ENCODE measurements at regions not wholly inside any gene's neighbourhood (a gene's known extent, or its start where the extent isn't known, plus 50 kb on each side); places are given as distances from the start of the nearest gene placed in this dataset.

DNA sequence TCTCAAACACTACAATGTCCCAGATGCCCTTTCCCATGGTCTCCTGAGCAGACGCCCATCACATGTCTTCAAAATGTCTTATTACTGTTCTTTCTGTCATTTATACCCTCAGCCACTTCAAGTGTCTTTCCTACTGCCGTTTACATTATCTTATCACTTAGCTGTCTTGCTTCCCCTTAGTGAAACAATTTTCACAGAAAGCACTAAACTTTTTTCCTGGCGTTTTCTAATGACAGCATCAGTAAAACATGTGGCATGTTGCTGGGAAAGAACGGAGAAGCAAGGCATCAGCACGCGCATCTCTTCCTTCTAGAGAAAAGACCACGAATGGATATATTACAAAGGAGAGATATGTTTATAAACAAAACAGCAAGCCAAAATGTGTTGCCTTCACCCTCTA, 189.7 kb upstream of the SLIT2 start:
- FAIRE-seq (no peak), DNase-seq (ENCODE audit: insufficient read length, low spot score) (no peak)

DNA sequence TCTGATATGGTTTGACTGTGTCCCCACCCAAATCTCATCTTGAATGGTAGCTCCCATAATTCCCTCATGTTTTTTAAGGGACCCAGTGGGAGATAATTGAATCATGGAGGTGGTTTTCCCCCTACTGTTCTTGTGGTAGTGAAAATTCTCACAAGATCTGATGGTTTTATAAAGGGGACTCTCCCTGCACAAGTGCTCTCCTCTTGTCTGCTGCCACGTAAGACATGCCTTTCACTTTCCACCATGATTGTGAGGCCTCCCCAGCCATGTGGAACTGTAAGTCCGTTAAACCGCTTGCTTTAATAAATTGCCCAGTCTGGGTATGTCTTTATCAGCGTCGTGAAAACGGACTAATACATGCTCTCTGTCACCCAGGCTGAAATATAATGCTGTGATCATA, 200.9 kb upstream of the SLIT2 start:
- no peak for FAIRE-seq

GRCh38 chr4:20049889-20050288, 201.8 kb upstream of the SLIT2 start:
- no peak for FAIRE-seq

More for the DNA sequence above, 200.9 kb upstream of the SLIT2 start:
- no peak for DNase-seq (ENCODE audit: insufficient read length, low spot score)

GRCh38 chr4:20046931-20047677, 204.6 kb upstream of the SLIT2 start:
- DNase-seq (ENCODE audit: insufficient read length, low spot score) (no peak), FAIRE-seq (no peak)

More at GRCh38 chr4:20049889-20050288, 201.8 kb upstream of the SLIT2 start:
- no peak for DNase-seq (ENCODE audit: insufficient read length, low spot score)

DNA sequence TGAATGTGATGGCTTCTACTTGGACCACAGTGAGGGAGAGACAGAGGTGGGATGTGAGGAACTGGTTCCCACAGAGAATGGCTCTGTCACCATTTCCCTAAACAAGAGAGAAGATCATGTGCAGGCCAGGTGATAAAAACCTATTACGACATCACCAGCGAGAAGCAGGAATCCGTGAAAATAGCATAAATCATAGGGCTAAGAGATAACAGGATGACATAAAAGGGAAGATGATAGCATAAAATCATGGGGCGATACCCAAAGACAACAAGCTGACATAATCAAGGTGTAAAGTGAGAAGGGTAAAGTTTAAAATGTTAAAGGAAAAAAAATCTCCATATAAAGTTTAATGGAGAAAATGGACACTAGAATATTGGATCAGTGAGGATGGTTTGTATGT, 205.5 kb upstream of the SLIT2 start:
- FAIRE-seq, result no peak
- DNase-seq (ENCODE audit: insufficient read length, low spot score), result no peak

DNA sequence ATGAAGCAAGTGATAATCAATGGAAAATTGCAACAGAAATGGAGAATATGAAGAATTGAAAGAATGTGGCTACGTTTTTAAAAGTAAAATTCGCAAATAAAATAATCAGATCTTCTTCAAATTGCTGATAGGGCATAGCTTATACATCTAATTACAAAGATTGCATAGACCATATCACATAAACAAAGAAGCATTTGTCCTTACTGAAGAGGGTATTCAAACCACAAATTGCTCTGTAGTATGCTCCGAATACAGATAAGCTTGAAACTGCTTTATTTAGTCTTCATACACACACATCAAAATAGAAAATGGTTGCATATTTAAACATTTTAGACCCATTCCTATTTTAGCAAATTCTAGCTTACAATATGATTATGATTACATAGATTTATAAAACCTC, 206.7 kb upstream of the SLIT2 start:
- no peak for DNase-seq (ENCODE audit: insufficient read length, low spot score)
- FAIRE-seq, result no peak

DNA sequence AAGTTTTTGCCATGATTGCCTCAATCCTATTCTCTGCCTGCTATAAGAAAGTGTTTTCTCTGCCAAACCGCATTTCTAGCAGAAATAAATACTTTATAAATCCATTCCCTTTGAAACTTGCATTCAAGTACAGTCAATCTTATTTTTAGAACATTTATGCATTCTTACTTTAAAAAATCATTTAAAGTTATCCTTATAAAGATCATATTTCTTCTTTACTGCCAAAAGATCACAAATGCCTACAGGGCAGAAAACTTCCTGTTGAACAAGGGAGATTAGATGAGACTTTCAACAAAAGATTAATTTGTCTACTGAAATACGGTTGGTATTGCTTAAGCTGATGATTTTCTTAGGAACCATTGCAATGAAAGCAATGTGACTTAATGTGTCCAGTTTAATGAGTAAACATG, 207.2 kb upstream of the SLIT2 start:
- FAIRE-seq, result no peak
- no peak for DNase-seq (ENCODE audit: insufficient read length, low spot score)

- FAIRE-seq (no peak), DNase-seq (ENCODE audit: insufficient read length, low spot score) (no peak)
Observed at GRCh38 chr4:20043991-20044390, 207.7 kb upstream of the SLIT2 start.

DNA sequence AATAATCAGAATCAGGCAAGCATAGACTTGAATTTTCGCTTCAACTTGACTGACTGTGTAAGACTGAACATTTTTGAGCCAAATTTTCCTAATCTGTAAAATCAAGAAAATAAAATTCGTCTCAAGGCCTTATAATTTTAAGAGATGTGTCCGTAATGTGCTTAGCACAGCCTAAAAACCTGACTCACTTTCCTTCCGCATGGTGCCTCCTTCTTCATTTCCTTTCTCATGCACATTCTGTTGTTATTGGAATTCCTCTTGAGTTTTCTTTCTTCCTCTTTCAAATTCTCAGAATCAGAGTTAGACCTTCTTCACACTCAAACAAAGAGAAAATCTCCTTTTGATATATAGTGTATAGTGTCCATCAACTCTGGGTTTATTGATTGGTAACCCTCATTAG, 208.9 kb upstream of the SLIT2 start:
- FAIRE-seq (no peak), DNase-seq (ENCODE audit: insufficient read length, low spot score) (no peak)

GRCh38 chr4:20041839-20042407, 209.8 kb upstream of the SLIT2 start:
- DNase-seq (ENCODE audit: insufficient read length, low spot score) (no peak), FAIRE-seq (no peak)

GRCh38 chr4:20037745-20038144, 214.0 kb upstream of the SLIT2 start:
- FAIRE-seq (no peak), DNase-seq (ENCODE audit: insufficient read length, low spot score) (no peak)

- FAIRE-seq, result no peak
- no peak for DNase-seq (ENCODE audit: insufficient read length, low spot score)
Observed at GRCh38 chr4:20030108-20030507, 221.6 kb upstream of the SLIT2 start.

DNA sequence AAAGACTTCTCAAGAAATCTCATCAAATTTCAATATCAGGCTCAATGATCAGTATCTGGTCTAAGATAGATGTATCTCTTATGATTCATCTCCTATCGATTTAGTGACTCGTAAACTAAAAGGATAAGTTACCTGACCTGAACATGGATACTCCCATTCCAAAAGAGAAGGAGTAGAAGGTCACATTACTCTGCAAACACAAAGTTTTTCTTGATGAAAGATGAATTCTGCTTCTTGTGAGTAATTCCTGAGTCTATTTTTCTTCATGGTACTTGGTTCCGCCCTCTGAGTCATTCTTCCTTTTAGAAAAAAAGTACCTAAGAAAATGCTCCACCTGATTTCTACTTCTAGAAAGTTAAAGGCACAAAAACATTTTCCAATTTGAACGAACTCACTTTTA, 223.1 kb upstream of the SLIT2 start:
- no peak for DNase-seq (ENCODE audit: insufficient read length, low spot score)
- FAIRE-seq, result no peak

DNA sequence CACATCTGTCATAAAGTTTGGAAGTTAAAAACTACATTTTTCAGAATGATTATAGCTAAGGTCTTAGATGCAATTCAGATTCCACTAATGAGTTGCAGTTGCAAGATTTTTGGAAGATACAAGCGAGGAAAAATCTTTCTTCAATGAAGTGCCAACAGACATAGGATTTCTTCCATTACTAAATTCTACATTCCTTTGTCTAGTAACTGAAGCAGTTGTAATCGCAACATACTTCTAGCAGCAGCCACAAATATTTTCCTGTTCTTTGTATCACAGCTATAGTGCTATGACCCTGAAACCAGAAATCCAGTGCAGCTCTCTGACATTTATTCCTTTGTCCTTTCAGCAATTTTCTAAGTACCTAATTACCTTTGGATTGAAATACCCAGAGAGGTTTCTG, 225.2 kb upstream of the SLIT2 start:
- DNase-seq (ENCODE audit: insufficient read length, low spot score) (no peak), FAIRE-seq (no peak)

- no peak for FAIRE-seq
Observed at GRCh38 chr4:20022471-20022870, 229.2 kb upstream of the SLIT2 start.

DNA sequence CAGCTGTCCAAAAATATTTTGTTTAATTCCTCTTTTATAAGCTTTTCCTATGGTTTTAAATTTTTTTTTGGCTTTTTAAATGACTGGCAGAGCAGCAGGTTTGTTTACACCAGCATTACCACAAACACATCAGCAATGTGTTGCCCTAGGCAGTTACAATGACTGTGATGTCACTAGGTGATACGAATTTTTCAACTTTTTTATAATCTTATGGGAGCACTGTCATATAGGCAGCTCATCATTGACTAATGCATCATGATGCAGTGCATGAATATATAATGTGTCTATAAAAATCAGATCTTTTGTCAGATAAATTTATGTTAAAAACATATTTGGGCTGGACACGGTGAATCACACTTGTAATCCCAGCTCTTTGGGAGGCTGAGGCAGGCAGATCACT, 231.6 kb upstream of the SLIT2 start:
- no peak for DNase-seq (ENCODE audit: insufficient read length, low spot score)
- FAIRE-seq, result no peak

More at GRCh38 chr4:20022471-20022870, 229.2 kb upstream of the SLIT2 start:
- DNase-seq (ENCODE audit: insufficient read length, low spot score), result no peak

GRCh38 chr4:20019310-20020015, 232.2 kb upstream of the SLIT2 start:
- FAIRE-seq, result no peak

GRCh38 chr4:20017777-20018115, 234.0 kb upstream of the SLIT2 start:
- FAIRE-seq (no peak), DNase-seq (ENCODE audit: insufficient read length, low spot score) (no peak)

More at GRCh38 chr4:20019310-20020015, 232.2 kb upstream of the SLIT2 start:
- no peak for DNase-seq (ENCODE audit: insufficient read length, low spot score)

GRCh38 chr4:20017070-20017776, 234.5 kb upstream of the SLIT2 start:
- no peak for DNase-seq (ENCODE audit: insufficient read length, low spot score)
- no peak for FAIRE-seq

GRCh38 chr4:20015636-20016224, 236.0 kb upstream of the SLIT2 start:
- FAIRE-seq (no peak), DNase-seq (ENCODE audit: insufficient read length, low spot score) (no peak)
